ENCODE measurements at regions not wholly inside any gene's neighbourhood (a gene's known extent, or its start where the extent isn't known, plus 50 kb on each side); places are given as distances from the start of the nearest gene placed in this dataset.
A peak's percentile ranks its signal among the peaks of the same experiment; 100 is the strongest.

DNA sequence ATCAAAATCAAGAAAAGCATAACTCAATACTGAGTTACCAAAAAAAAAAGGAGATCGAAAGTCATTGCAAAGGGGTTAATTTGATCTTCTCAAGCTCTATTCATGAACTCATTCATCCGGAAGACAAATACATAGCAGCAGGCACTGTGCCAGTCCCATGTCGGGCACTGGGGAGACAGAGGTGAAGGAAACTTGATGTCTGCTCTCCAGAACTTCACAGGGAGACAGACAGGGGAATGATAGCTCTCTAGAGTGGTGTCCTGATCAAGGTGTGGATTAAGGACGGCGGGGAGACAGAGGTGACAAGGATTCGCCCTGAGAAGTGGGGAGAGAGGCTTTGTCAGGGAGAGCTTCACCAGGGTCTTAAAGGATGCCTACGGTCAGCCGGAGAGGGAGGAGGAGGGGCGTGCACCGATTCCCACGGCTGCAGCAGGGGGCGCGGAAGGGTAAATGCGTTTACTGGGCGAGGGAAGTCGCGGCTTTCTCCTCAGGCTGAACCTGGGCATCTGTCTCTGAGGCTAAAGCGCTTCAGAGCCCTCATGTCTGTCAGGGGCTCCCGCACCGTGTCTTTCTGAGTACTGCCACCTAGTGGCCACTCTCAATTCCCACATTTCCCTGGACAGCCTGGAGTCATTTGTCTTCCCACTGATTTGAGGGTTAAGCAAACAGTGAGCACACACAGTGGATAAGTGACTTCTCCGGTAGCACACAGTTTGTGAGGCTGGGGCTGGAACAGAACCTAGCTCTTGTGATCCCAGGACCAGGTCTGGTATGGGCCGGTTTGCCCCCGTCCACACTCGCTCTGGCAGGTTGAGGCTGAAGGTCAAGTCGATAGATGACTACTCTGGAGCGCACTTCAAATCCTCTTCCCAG, 152.8 kb downstream of the TENT5C start:
- H3K9me3 Mint-ChIP-seq: no peaks in the 10 kb centered on the region
- H3K27ac Mint-ChIP-seq: peak overlapping the region in 1 of 2 donors; percentile 16
- peak overlapping the region; percentile 84 for H3K4me3 Mint-ChIP-seq

GRCh38 chr1:117759535-117759934, 153.7 kb downstream of the TENT5C start:
- 40% methylated on average over 1 of the region's 1 CpG for WGBS (ENCODE audit: insufficient coverage)
- no peak overlapping the region for H3K4me3 ChIP-seq (ENCODE audit: low read length)

More for the DNA sequence above, 152.8 kb downstream of the TENT5C start:
- peaks cover 21 to 47% of the 10 kb centered on the region in 2 donors for H3K27me3 Mint-ChIP-seq (ENCODE audit: low read depth in 2 of 2)
- ATAC-seq: peak; percentile 87 to 94 (median 94)
- Histone ChIP-seq H3K4me3 (ENCODE audit: low read length) (peak overlapping the region; percentile 25), H3K9me3 (ENCODE audit: control insufficient read depth, insufficient read depth, low read length) (no peaks in the 10 kb centered on the region), H3K4me1 (ENCODE audit: control insufficient read depth, insufficient read depth, low read length) (peaks cover 12% of the 10 kb centered on the region), H3K36me3 (ENCODE audit: control insufficient read depth, insufficient read depth, low read length) (no peaks in the 10 kb centered on the region), H3K27me3 (ENCODE audit: control insufficient read depth, insufficient read depth, low read length) (peaks cover 6% of the 10 kb centered on the region), H3K27ac (ENCODE audit: low read length) (no peak overlapping the region)
- peaks cover 11% of the 10 kb centered on the region in 2 donors for H3K4me1 Mint-ChIP-seq
- WGBS (ENCODE audit: insufficient coverage): 17% methylated on average over 25 of the region's 26 CpGs
- H3K36me3 Mint-ChIP-seq: no peaks in the 10 kb centered on the region
- intact Hi-C loops (cut with micrococcal nuclease): loop anchor here (1.0 kb wide), 2 partner anchors 223 to 246 kb away; no protein-coding TSS in a partner anchor
- TF ChIP-seq, protein P1, sequence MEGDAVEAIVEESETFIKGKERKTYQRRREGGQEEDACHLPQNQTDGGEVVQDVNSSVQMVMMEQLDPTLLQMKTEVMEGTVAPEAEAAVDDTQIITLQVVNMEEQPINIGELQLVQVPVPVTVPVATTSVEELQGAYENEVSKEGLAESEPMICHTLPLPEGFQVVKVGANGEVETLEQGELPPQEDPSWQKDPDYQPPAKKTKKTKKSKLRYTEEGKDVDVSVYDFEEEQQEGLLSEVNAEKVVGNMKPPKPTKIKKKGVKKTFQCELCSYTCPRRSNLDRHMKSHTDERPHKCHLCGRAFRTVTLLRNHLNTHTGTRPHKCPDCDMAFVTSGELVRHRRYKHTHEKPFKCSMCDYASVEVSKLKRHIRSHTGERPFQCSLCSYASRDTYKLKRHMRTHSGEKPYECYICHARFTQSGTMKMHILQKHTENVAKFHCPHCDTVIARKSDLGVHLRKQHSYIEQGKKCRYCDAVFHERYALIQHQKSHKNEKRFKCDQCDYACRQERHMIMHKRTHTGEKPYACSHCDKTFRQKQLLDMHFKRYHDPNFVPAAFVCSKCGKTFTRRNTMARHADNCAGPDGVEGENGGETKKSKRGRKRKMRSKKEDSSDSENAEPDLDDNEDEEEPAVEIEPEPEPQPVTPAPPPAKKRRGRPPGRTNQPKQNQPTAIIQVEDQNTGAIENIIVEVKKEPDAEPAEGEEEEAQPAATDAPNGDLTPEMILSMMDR (IDR thresholded peaks at IDR 0.05): peak; percentile 93
- peak; percentile 51 to 85 for DNase-seq

GRCh38 chr1:117760069-117760468, 154.2 kb downstream of the TENT5C start:
- intact Hi-C loops (cut with micrococcal nuclease): no loop called here
- no peak for DNase-seq
- Histone ChIP-seq H3K4me1 (ENCODE audit: control insufficient read depth, insufficient read depth, low read length) (peaks cover 8% of the 10 kb centered on the region), H3K27ac (ENCODE audit: low read length) (no peak overlapping the region), H3K4me3 (ENCODE audit: low read length) (no peak overlapping the region), H3K27me3 (ENCODE audit: control insufficient read depth, insufficient read depth, low read length) (peaks cover 6% of the 10 kb centered on the region), H3K36me3 (ENCODE audit: control insufficient read depth, insufficient read depth, low read length) (no peaks in the 10 kb centered on the region), H3K9me3 (ENCODE audit: control insufficient read depth, insufficient read depth, low read length) (no peaks in the 10 kb centered on the region)
- H3K36me3 Mint-ChIP-seq: no peaks in the 10 kb centered on the region
- H3K9me3 Mint-ChIP-seq: no peaks in the 10 kb centered on the region
- ATAC-seq: no peak
- TF ChIP-seq, protein P1 (IDR thresholded peaks at IDR 0.05): no peak
- peaks cover 11% of the 10 kb centered on the region in 2 donors for H3K4me1 Mint-ChIP-seq
- no peak overlapping the region for H3K27ac Mint-ChIP-seq
- H3K4me3 Mint-ChIP-seq: no peak overlapping the region
- no CpG with 5 or more reads among the region's 1 CpG for WGBS (ENCODE audit: insufficient coverage)
- H3K27me3 Mint-ChIP-seq (ENCODE audit: low read depth in 2 of 2): peaks cover 21 to 45% of the 10 kb centered on the region in 2 donors

More at GRCh38 chr1:117759535-117759934, 153.7 kb downstream of the TENT5C start:
- Mint-ChIP-seq H3K27me3 (ENCODE audit: low read depth in 2 of 2) (peaks cover 21 to 46% of the 10 kb centered on the region in 2 donors), H3K4me3 (no peak overlapping the region), H3K27ac (no peak overlapping the region), H3K4me1 (peaks cover 11% of the 10 kb centered on the region in 2 donors), H3K36me3 (no peaks in the 10 kb centered on the region), H3K9me3 (no peaks in the 10 kb centered on the region)
- peaks cover 6% of the 10 kb centered on the region for H3K27me3 ChIP-seq (ENCODE audit: control insufficient read depth, insufficient read depth, low read length)
- no peak overlapping the region for H3K27ac ChIP-seq (ENCODE audit: low read length)
- H3K9me3 ChIP-seq (ENCODE audit: control insufficient read depth, insufficient read depth, low read length): no peaks in the 10 kb centered on the region
- ATAC-seq: no peak
- no peak for DNase-seq
- intact Hi-C loops (cut with micrococcal nuclease): no loop called here
- peaks cover 8% of the 10 kb centered on the region for H3K4me1 ChIP-seq (ENCODE audit: control insufficient read depth, insufficient read depth, low read length)
- TF ChIP-seq, protein P1 (IDR thresholded peaks at IDR 0.05): no peak
- no peaks in the 10 kb centered on the region for H3K36me3 ChIP-seq (ENCODE audit: control insufficient read depth, insufficient read depth, low read length)
